CD14-positive monocyte (primary cell): ENCODE measurements at regions not wholly inside any gene's neighbourhood (a gene's known extent, or its start where the extent isn't known, plus 50 kb on each side); places are given as distances from the start of the nearest gene placed in this dataset.

Experiments used
- DNase-seq, 3 donors: peaks; one replicate each; pipeline ENCODE4 v3.0.0-alpha.2; 2011 to 2022
- H2AFZ ChIP-seq: 2 replicates; pipeline ENCODE4 v1.6.0; 2012; ENCODE audit warnings: mild to moderate bottlenecking, low read depth, low read length, inconsistent platforms; ENCODE audit not compliant: insufficient read depth, poor library complexity, severe bottlenecking
- H3K27ac ChIP-seq, 2 donors: 1 replicate in 1 of 2; 2 replicates in 1 of 2; pipeline ENCODE4 v1.5.1; 2012 to 2013; ENCODE audit warnings: low read length in 2 of 2, control low read depth in 1 of 2, inconsistent platforms in 1 of 2, low read depth in 1 of 2, mild to moderate bottlenecking in 1 of 2
- H3K27me3 ChIP-seq, 2 donors: one replicate each; pipeline versions ENCODE4 v1.6.0 to v1.6.1; 2011 to 2013; ENCODE audit warnings: low read length in 2 of 2; ENCODE audit not compliant: control insufficient read depth in 2 of 2, insufficient read depth in 2 of 2
- H3K36me3 ChIP-seq, 2 donors: replicated peaks in 1 of 2; 1 replicate in 1 of 2; 2 replicates in 1 of 2; pipeline versions ENCODE4 v1.5.1 to v1.6.1; 2012 to 2013; ENCODE audit warnings: low read length in 2 of 2, control low read depth in 1 of 2, inconsistent platforms in 1 of 2, mild to moderate bottlenecking in 1 of 2; ENCODE audit not compliant: insufficient read depth in 2 of 2, control insufficient read depth in 1 of 2
- H3K4me1 ChIP-seq, 2 donors: 1 replicate in 1 of 2; 2 replicates in 1 of 2; pipeline versions ENCODE4 v1.5.1 to v1.6.1; 2012 to 2013; ENCODE audit warnings: low read length in 2 of 2, control low read depth in 1 of 2, inconsistent platforms in 1 of 2, mild to moderate bottlenecking in 1 of 2, moderate library complexity in 1 of 2; ENCODE audit not compliant: insufficient read depth in 2 of 2, control insufficient read depth in 1 of 2
- H3K4me2 ChIP-seq: replicated peaks from 2 replicates; pipeline ENCODE3; 2012; ENCODE audit warnings: low read length, moderate library complexity, mild to moderate bottlenecking; ENCODE audit not compliant: poor library complexity, severe bottlenecking; ENCODE audit errors: extremely low read depth
- H3K4me3 ChIP-seq, 3 experiments: fragments of 200-600 bp in 1 of 3; sonication (generic) in 1 of 3; replicated peaks in 1 of 3; 1 replicate in 2 of 3; 2 replicates in 1 of 3; pipeline ENCODE4 v1.5.1; 2011 to 2013; ENCODE audit warnings: low read length in 3 of 3, mild to moderate bottlenecking in 3 of 3, control low read depth in 2 of 3, low read depth in 2 of 3, inconsistent platforms in 1 of 3, moderate library complexity in 1 of 3
- H3K79me2 ChIP-seq: 2 replicates; pipeline ENCODE4 v1.6.0; 2012; ENCODE audit warnings: mild to moderate bottlenecking, control low read depth, inconsistent platforms, low read length, moderate library complexity; ENCODE audit not compliant: insufficient read depth
- H3K9ac ChIP-seq: 2 replicates; pipeline ENCODE4 v1.6.0; 2017; ENCODE audit warnings: low read length, mild to moderate bottlenecking; ENCODE audit not compliant: insufficient read depth, poor library complexity, severe bottlenecking
- H3K9me3 ChIP-seq, 2 donors: replicated peaks in 1 of 2; 1 replicate in 1 of 2; 2 replicates in 1 of 2; pipeline versions ENCODE4 v1.5.1 to v1.6.1; 2012 to 2013; ENCODE audit warnings: low read length in 2 of 2, control low read depth in 1 of 2; ENCODE audit not compliant: control insufficient read depth in 1 of 2, insufficient read depth in 1 of 2
- H4K20me1 ChIP-seq: 2 replicates; pipeline ENCODE4 v1.6.0; 2012; ENCODE audit warnings: mild to moderate bottlenecking, low read length, control low read depth, moderate library complexity; ENCODE audit not compliant: insufficient read depth
- H3K27ac Mint-ChIP-seq, 7 donors: one replicate each; pipeline ENCODE4 v1.8.0; 2020; ENCODE audit warnings: mild to moderate bottlenecking in 7 of 7, mixed read lengths in 7 of 7, moderate library complexity in 6 of 7, inconsistent platforms in 2 of 7
- H3K27me3 Mint-ChIP-seq, 3 donors: one replicate each; pipeline ENCODE4 v1.8.0; 2021 to 2022; ENCODE audit warnings: low read depth in 3 of 3, mild to moderate bottlenecking in 3 of 3, mixed read lengths in 3 of 3, moderate library complexity in 3 of 3, inconsistent platforms in 1 of 3
- H3K36me3 Mint-ChIP-seq, 2 donors: one replicate each; pipeline ENCODE4 v1.8.0; 2020; ENCODE audit warnings: mixed read lengths in 2 of 2, inconsistent platforms in 1 of 2, mild to moderate bottlenecking in 1 of 2
- H3K4me1 Mint-ChIP-seq: one replicate; pipeline ENCODE4 v1.8.0; 2020; ENCODE audit warnings: mild to moderate bottlenecking, mixed read lengths
- H3K4me3 Mint-ChIP-seq, 2 donors: one replicate each; pipeline ENCODE4 v1.8.0; 2020; ENCODE audit warnings: mild to moderate bottlenecking in 2 of 2, mixed read lengths in 2 of 2, moderate library complexity in 1 of 2
- H3K9me3 Mint-ChIP-seq, 7 donors: one replicate each; pipeline ENCODE4 v1.8.0; 2020 to 2022; ENCODE audit warnings: mixed read lengths in 7 of 7, mild to moderate bottlenecking in 6 of 7, moderate library complexity in 6 of 7, inconsistent platforms in 2 of 7
- WGBS: methylation state at CpG from one replicate; pipeline ENCODE4 v1.1.5; 2013; ENCODE audit warnings: missing lambda C conversion rate; ENCODE audit not compliant: insufficient coverage; 5-methylcytosine and 5-hydroxymethylcytosine counted together
- intact Hi-C, 2 donors: fragments of 100-400 bp; cut with micrococcal nuclease; formaldehyde crosslinking; loops; one replicate each; pipeline versions ENCODE4 v1.15.0 to v1.15.1; 2023
- TF ChIP-seq, protein P1 (sequence below): fragments of 200-600 bp; IDR thresholded peaks from one replicate; pipeline ENCODE4 v1.8.0; 2022; ENCODE audit warnings: antibody characterized with exemption, mild to moderate bottlenecking

GRCh38 chr5:33059081-33059480 lies 348.0 kb downstream of the NPR3 start:
- Histone ChIP-seq H3K27ac (no peak overlapping the region), H3K79me2 (no peaks in the 10 kb centered on the region), H2AFZ (no peak overlapping the region), H3K9ac (no peak overlapping the region), H3K4me1 (no peaks in the 10 kb centered on the region), H3K9me3 (no peaks in the 10 kb centered on the region), H3K27me3 (no peaks in the 10 kb centered on the region), H4K20me1 (no peaks in the 10 kb centered on the region), H3K4me3 (no peak overlapping the region), H3K4me2 (no peak overlapping the region), H3K36me3 (no peaks in the 10 kb centered on the region)
- WGBS: no CpG with 5 or more reads among the region's 3 CpGs
- no peaks in the 10 kb centered on the region for H3K4me1 Mint-ChIP-seq
- no peaks in the 10 kb centered on the region for H3K36me3 Mint-ChIP-seq
- no peak overlapping the region for H3K4me3 Mint-ChIP-seq
- H3K27me3 Mint-ChIP-seq: no peaks in the 10 kb centered on the region
- DNase-seq: no peak
- TF ChIP-seq, protein P1, sequence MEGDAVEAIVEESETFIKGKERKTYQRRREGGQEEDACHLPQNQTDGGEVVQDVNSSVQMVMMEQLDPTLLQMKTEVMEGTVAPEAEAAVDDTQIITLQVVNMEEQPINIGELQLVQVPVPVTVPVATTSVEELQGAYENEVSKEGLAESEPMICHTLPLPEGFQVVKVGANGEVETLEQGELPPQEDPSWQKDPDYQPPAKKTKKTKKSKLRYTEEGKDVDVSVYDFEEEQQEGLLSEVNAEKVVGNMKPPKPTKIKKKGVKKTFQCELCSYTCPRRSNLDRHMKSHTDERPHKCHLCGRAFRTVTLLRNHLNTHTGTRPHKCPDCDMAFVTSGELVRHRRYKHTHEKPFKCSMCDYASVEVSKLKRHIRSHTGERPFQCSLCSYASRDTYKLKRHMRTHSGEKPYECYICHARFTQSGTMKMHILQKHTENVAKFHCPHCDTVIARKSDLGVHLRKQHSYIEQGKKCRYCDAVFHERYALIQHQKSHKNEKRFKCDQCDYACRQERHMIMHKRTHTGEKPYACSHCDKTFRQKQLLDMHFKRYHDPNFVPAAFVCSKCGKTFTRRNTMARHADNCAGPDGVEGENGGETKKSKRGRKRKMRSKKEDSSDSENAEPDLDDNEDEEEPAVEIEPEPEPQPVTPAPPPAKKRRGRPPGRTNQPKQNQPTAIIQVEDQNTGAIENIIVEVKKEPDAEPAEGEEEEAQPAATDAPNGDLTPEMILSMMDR: no peak
- H3K27ac Mint-ChIP-seq: no peak overlapping the region
- intact Hi-C loops: no loop called here
- H3K9me3 Mint-ChIP-seq: peaks cover 0 to 7% (median 5%) of the 10 kb centered on the region in 7 donors

DNA sequence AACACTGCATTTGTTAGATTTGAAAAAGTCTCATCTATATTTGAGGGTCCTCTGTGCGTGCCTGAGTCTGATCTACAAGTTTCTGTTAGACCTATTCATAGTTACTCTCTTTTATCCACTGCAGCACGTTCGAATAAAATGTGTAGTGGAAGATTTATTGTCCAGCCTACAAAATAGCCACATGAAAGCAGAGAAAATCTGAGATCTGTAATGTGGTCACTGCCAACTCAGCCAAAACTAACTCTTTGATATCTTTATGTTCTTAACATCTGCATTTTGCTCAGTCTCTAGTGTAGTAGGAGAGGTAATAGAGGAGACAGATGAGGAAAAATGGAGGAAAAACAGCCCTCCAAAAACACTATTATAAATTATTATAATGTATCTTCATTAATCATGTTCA lies 354.0 kb downstream of the NPR3 start:
- no peaks in the 10 kb centered on the region for H4K20me1 ChIP-seq
- H3K4me1 Mint-ChIP-seq: no peaks in the 10 kb centered on the region

More for the DNA sequence above, 354.0 kb downstream of the NPR3 start:
- H3K4me3 ChIP-seq: no peak overlapping the region
- no peak overlapping the region for H3K27ac Mint-ChIP-seq
- intact Hi-C loops: no loop called here
- H3K79me2 ChIP-seq: no peaks in the 10 kb centered on the region
- peaks cover 0 to 4% (median 0%) of the 10 kb centered on the region in 7 donors for H3K9me3 Mint-ChIP-seq
- H3K4me3 Mint-ChIP-seq: no peak overlapping the region
- H3K27me3 Mint-ChIP-seq: no peaks in the 10 kb centered on the region
- H3K36me3 Mint-ChIP-seq: no peaks in the 10 kb centered on the region
- no peak overlapping the region for H3K27ac ChIP-seq
- no peaks in the 10 kb centered on the region for H3K4me1 ChIP-seq
- H3K9ac ChIP-seq: no peak overlapping the region
- H3K9me3 ChIP-seq: no peaks in the 10 kb centered on the region
- WGBS: no CpG with 5 or more reads among the region's 3 CpGs
- H3K36me3 ChIP-seq: no peaks in the 10 kb centered on the region
- no peaks in the 10 kb centered on the region for H3K27me3 ChIP-seq
- no peak for DNase-seq
- no peak overlapping the region for H2AFZ ChIP-seq
- TF ChIP-seq, protein P1: no peak
- no peak overlapping the region for H3K4me2 ChIP-seq
